K562 (cell line): ENCODE measurements at regions not wholly inside any gene's neighbourhood (a gene's known extent, or its start where the extent isn't known, plus 50 kb on each side); places are given as distances from the start of the nearest gene placed in this dataset.

ENCODE experiments used
- ATAC-seq: fragments of 200-7000 bp; cut with Tn5 transposase; 3 replicates; pipeline ENCODE4 v1.9.1; 2020; ENCODE audit warnings: moderate library complexity
- BruUV-seq: library from RNA; stranded (reverse); fragments of 400-500 nt; replicated peaks from 2 replicates; lab custom pipeline; 2021; lab: Mats Ljungman, UMichigan
- CTCF ChIA-PET: fragments of 300-600 bp; formaldehyde crosslinking; extraction: SDS; loops from one replicate; lab custom pipeline; 2021; ENCODE audit warnings: low intra/inter-chr PET ratio; lab: Yijun Ruan, JAX
- POLR2A ChIA-PET: fragments of 300-600, 350-650 bp; sonication (Branson Sonifier 250); formaldehyde crosslinking; extraction: SDS; loops from one replicate; lab custom pipeline; 2021; ENCODE audit warnings: antibody characterized with exemption, inconsistent platforms; lab: Yijun Ruan, JAX
- DNase-seq, 4 experiments: peaks; one replicate each; pipeline versions ENCODE4 v3.0.0 to v3.0.0-alpha.2; 2011 to 2018; ENCODE audit warnings: low spot score in 3 of 4, mixed read lengths in 3 of 4; ENCODE audit errors: extremely low read depth in 1 of 4
- FAIRE-seq: peaks from 2 replicates; lab custom pipeline; 2011; peaks lifted over from hg19 to GRCh38; lab: Jason Lieb, UNC
- H2AFZ ChIP-seq: 2 replicates; pipeline ENCODE4 v1.6.0; 2011; ENCODE audit warnings: low read depth, low read length, control low read depth, inconsistent platforms
- H3K27ac ChIP-seq: fragments of 200-600 bp; 3 replicates; pipeline ENCODE4 v1.8.0; 2011; ENCODE audit warnings: low read depth, mild to moderate bottlenecking, control low read depth, inconsistent platforms, low read length, moderate library complexity, mixed read lengths; ENCODE audit errors: extremely low read depth
- H3K27me3 ChIP-seq, 2 experiments: fragments of 300-600 bp in 1 of 2; 2 replicates in 1 of 2; 3 replicates in 1 of 2; pipeline versions ENCODE4 v1.6.0 to v1.8.0; 2011; ENCODE audit warnings: inconsistent platforms in 2 of 2, low read length in 2 of 2, mild to moderate bottlenecking in 1 of 2, mixed read lengths in 1 of 2, moderate library complexity in 1 of 2; ENCODE audit not compliant: control insufficient read depth in 2 of 2, insufficient read depth in 2 of 2
- H3K36me3 ChIP-seq: fragments of 300-600 bp; 3 replicates; pipeline ENCODE4 v1.8.0; 2011; ENCODE audit warnings: mild to moderate bottlenecking, low read length, inconsistent platforms; ENCODE audit not compliant: control insufficient read depth, insufficient read depth
- H3K4me1 ChIP-seq, 2 experiments: fragments of 200-600 bp in 1 of 2; replicated peaks in 1 of 2; 2 replicates in 1 of 2; 3 replicates in 1 of 2; pipeline versions ENCODE4 v1.5.1 to v1.8.0; 2011; ENCODE audit warnings: inconsistent platforms in 2 of 2, low read length in 2 of 2, mild to moderate bottlenecking in 1 of 2, mixed read lengths in 1 of 2, moderate library complexity in 1 of 2; ENCODE audit not compliant: control insufficient read depth in 2 of 2, insufficient read depth in 2 of 2
- H3K4me2 ChIP-seq: 2 replicates; pipeline ENCODE4 v1.6.1; 2011; ENCODE audit warnings: low read length, control low read depth, inconsistent platforms, mixed read lengths; ENCODE audit not compliant: insufficient read depth
- H3K4me3 ChIP-seq: fragments of 200-600 bp; sonication (generic), shearing (Covaris generic); 2 replicates; pipeline ENCODE4 v1.5.1; 2016; ENCODE audit warnings: control low read depth, inconsistent platforms
- H3K79me2 ChIP-seq: fragments of 200-600 bp; 3 replicates; pipeline ENCODE4 v1.8.0; 2011; ENCODE audit warnings: low read length, inconsistent platforms; ENCODE audit not compliant: control insufficient read depth, insufficient read depth
- H3K9ac ChIP-seq, 2 experiments: 2 replicates each; pipeline versions ENCODE4 v1.6.0 to v1.6.1; 2011; ENCODE audit warnings: low read depth in 2 of 2, low read length in 2 of 2, control low read depth in 1 of 2, inconsistent platforms in 1 of 2, mild to moderate bottlenecking in 1 of 2, mixed read lengths in 1 of 2; ENCODE audit not compliant: insufficient read depth in 1 of 2
- H3K9me1 ChIP-seq: one replicate; pipeline ENCODE4 v1.6.0; 2011; ENCODE audit warnings: inconsistent platforms, mild to moderate bottlenecking, low read length, moderate library complexity; ENCODE audit not compliant: control insufficient read depth, insufficient read depth
- H3K9me3 ChIP-seq: replicated peaks from 2 replicates; pipeline ENCODE4 v1.5.1; 2011; ENCODE audit warnings: low read depth, low read length, inconsistent platforms; ENCODE audit not compliant: control insufficient read depth, insufficient read depth
- H4K20me1 ChIP-seq: replicated peaks from 2 replicates; pipeline ENCODE4 v1.6.1; 2011; ENCODE audit warnings: low read length, inconsistent platforms, mixed read lengths; ENCODE audit not compliant: control insufficient read depth, insufficient read depth
- CHD4 ChIP-seq: fragments of 200-600 bp; sonication (generic); IDR thresholded peaks from 3 replicates; pipeline ENCODE4 v1.6.1; 2012; ENCODE audit warnings: low read depth, mild to moderate bottlenecking, mixed read lengths, low read length, inconsistent platforms; ENCODE audit not compliant: insufficient read depth, insufficient replicate concordance, poor library complexity, severe bottlenecking
- RFX7 ChIP-seq: fragments of 250-450 bp; sonication (Bioruptor Pico); IDR thresholded peaks from 2 replicates; pipeline ENCODE4 v1.5.1; 2021; ENCODE audit warnings: mild to moderate bottlenecking
- SNAPC5 ChIP-seq: fragments of 250-450 bp; sonication (Bioruptor Pico); IDR thresholded peaks from 2 replicates; pipeline ENCODE4 v1.8.0; 2021; ENCODE audit warnings: moderate library complexity, mild to moderate bottlenecking, inconsistent platforms
- STAT5A ChIP-seq: IDR thresholded peaks from 2 replicates; pipeline ENCODE4 v1.6.1; 2012; ENCODE audit warnings: low read length, inconsistent platforms, borderline replicate concordance
- TEAD4 ChIP-seq, 2 experiments: sonication (generic) in 1 of 2; formaldehyde crosslinking in 1 of 2; IDR thresholded peaks; 2 replicates each; pipeline versions ENCODE4 v1.6.1 to v1.8.0; 2012 to 2022; ENCODE audit warnings: borderline replicate concordance in 1 of 2, inconsistent platforms in 1 of 2, low read length in 1 of 2, mild to moderate bottlenecking in 1 of 2, missing genetic modification reagents in 1 of 2
- XRCC5 ChIP-seq: fragments of 200-400 bp; formaldehyde crosslinking; IDR thresholded peaks from 2 replicates; pipeline ENCODE4 v1.6.1; 2017; ENCODE audit warnings: low read depth, mild to moderate bottlenecking, low read length
- ZNF311 ChIP-seq: fragments of 250-450 bp; sonication (Bioruptor Pico); IDR thresholded peaks from 2 replicates; pipeline ENCODE4 v1.4.0; 2020; ENCODE audit warnings: mild to moderate bottlenecking, moderate library complexity
- WGBS: fragments of 100-300 bp; shearing (Covaris generic); methylation state at CpG from one replicate; pipeline ENCODE4 v1.1.6; 2016; ENCODE audit warnings: low coverage, mixed read lengths; ENCODE audit not compliant: insufficient coverage; ENCODE audit errors: missing lambda C conversion rate; 5-methylcytosine and 5-hydroxymethylcytosine counted together
- in situ Hi-C: fragments of 300-500 bp; cut with MboI; formaldehyde crosslinking; loops from 4 replicates; pipeline ENCODE4 v1.15.0; 2018; ENCODE audit warnings: inconsistent platforms, mixed read lengths
- intact Hi-C: fragments of 100-400 bp; cut with micrococcal nuclease; formaldehyde crosslinking; loops from 2 replicates; pipeline ENCODE4 v1.14.2; 2022
- TF ChIP-seq, protein P1 (sequence below): sonication (generic); formaldehyde crosslinking; IDR thresholded peaks from 2 replicates; pipeline ENCODE4 v1.8.1; 2023; ENCODE audit warnings: mild to moderate bottlenecking, missing genetic modification reagents
- TF ChIP-seq, protein P2 (sequence below): sonication (generic); formaldehyde crosslinking; IDR thresholded peaks from 2 replicates; pipeline ENCODE4 v1.8.0; 2022; ENCODE audit warnings: missing genetic modification reagents, mild to moderate bottlenecking, borderline replicate concordance
- TF ChIP-seq, protein P3 (sequence below): sonication (generic); formaldehyde crosslinking; IDR thresholded peaks from 2 replicates; pipeline ENCODE4 v1.8.1; 2023; ENCODE audit warnings: mild to moderate bottlenecking, missing genetic modification reagents, moderate library complexity

DNA sequence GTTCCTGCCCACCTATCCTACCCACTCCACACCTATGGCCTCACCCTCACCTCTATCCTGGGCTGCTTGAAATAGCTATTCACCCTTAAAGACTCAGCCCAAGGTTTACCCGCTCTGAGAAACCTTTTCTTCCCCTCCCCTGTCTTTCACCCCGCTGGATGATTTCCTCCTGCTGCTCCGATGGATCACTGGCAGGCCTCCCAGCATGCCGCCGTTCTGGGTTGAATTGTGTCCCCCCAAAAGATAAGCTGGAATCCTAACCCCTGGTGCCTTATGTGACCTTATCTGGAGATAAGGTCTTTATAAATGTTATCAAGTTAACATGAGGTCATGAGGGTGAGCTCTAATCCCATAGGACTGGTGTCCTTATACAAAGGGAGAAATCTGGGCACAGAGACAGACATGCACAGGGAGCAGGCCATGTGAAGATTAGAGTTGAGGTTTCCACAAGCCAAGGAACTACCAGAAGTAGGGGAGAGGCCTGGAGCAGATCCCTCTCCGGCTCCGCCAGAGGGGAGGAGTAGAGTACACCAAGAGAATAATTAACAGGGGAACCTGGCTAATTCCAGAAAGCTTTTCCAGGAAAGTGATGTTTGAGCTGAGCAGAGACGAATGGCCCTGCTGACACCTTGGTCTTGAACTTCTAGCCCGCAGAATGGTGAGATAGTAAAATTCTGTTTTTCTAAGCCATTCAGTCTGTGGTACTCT is 110.0 kb upstream of the SERBP1 start:
- FAIRE-seq, result no peak
- in situ Hi-C loops, result loop anchor here (25.0 kb wide), 3 partner anchors 572 to 922 kb away; no protein-coding TSS in a partner anchor
- POLR2A ChIA-PET, result interaction anchor here (1.0 to 2.4 kb wide), 5 partner anchors 17 to 220 kb away, joined by 4 to 23 read pairs (median 5); partner anchors contain the start of gene GADD45A

More for the DNA sequence above, 110.0 kb upstream of the SERBP1 start:
- Histone ChIP-seq H3K36me3 (no peaks in the 10 kb centered on the region), H3K27ac (peak overlapping the region; percentile 21; the same call in 2 of the 3 replicates), H3K4me1 (peaks cover 12 to 14% of the 10 kb centered on the region in 2 experiments; a peak in 4 of 5 replicates), H3K79me2 (no peaks in the 10 kb centered on the region), H3K4me2 (no peak overlapping the region), H3K9me3 (no peaks in the 10 kb centered on the region), H3K27me3 (no peaks in the 10 kb centered on the region), H3K9me1 (no peaks in the 10 kb centered on the region), H4K20me1 (no peaks in the 10 kb centered on the region), H3K4me3 (no peak overlapping the region), H3K9ac (peak overlapping the region in 1 of 2 experiments; percentile 29; a peak in 1 of 4 replicates), H2AFZ (peak overlapping the region; percentile 78)
- no peak for TF ChIP-seq CHD4
- TF ChIP-seq STAT5A, result no peak
- TF ChIP-seq, protein P1, sequence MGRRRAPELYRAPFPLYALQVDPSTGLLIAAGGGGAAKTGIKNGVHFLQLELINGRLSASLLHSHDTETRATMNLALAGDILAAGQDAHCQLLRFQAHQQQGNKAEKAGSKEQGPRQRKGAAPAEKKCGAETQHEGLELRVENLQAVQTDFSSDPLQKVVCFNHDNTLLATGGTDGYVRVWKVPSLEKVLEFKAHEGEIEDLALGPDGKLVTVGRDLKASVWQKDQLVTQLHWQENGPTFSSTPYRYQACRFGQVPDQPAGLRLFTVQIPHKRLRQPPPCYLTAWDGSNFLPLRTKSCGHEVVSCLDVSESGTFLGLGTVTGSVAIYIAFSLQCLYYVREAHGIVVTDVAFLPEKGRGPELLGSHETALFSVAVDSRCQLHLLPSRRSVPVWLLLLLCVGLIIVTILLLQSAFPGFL (CRISPR knock-in tag), result no peak
- TF ChIP-seq, protein P2, sequence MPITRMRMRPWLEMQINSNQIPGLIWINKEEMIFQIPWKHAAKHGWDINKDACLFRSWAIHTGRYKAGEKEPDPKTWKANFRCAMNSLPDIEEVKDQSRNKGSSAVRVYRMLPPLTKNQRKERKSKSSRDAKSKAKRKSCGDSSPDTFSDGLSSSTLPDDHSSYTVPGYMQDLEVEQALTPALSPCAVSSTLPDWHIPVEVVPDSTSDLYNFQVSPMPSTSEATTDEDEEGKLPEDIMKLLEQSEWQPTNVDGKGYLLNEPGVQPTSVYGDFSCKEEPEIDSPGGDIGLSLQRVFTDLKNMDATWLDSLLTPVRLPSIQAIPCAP (CRISPR knock-in tag), result no peak
- no peak for TF ChIP-seq XRCC5
- no peak for TF ChIP-seq RFX7 (CRISPR knock-in tag)
- no peak for TF ChIP-seq ZNF311 (CRISPR knock-in tag)
- no peak for TF ChIP-seq TEAD4 (IDR thresholded peaks at IDR 0.05; ENCODE audit: low read length)
- no peak for TF ChIP-seq TEAD4 (CRISPR knock-in tag; IDR thresholded peaks at IDR 0.05; ENCODE audit: borderline replicate concordance)
- TF ChIP-seq, protein P3, sequence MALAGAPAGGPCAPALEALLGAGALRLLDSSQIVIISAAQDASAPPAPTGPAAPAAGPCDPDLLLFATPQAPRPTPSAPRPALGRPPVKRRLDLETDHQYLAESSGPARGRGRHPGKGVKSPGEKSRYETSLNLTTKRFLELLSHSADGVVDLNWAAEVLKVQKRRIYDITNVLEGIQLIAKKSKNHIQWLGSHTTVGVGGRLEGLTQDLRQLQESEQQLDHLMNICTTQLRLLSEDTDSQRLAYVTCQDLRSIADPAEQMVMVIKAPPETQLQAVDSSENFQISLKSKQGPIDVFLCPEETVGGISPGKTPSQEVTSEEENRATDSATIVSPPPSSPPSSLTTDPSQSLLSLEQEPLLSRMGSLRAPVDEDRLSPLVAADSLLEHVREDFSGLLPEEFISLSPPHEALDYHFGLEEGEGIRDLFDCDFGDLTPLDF (CRISPR knock-in tag), result no peak
- no peak for TF ChIP-seq SNAPC5
- no peak for DNase-seq
- no TSS peak for BruUV-seq
- 70% methylated on average over 9 of the region's 9 CpGs for WGBS
- CTCF ChIA-PET, result no interaction called here
- peak; percentile 10; the same call in 2 of the 3 replicates for ATAC-seq
- intact Hi-C loops, result no loop called here
